IgD-negative memory B cell (primary cell): ENCODE measurements at regions not wholly inside any gene's neighbourhood (a gene's known extent, or its start where the extent isn't known, plus 50 kb on each side); places are given as distances from the start of the nearest gene placed in this dataset.
"Not testable (repeated sequence)": the region's sequence is repeated elsewhere in the genome, so short reads cannot be mapped to it uniquely, and the experiment has no call there.

Experiments used
- H3K27ac Mint-ChIP-seq, 3 donors: one replicate each; pipeline ENCODE4 v1.8.0; 2020 to 2022; ENCODE audit warnings: mild to moderate bottlenecking in 3 of 3, mixed read lengths in 3 of 3, moderate library complexity in 1 of 3
- H3K27me3 Mint-ChIP-seq: one replicate; pipeline ENCODE4 v1.8.0; 2021; ENCODE audit warnings: mixed read lengths
- H3K36me3 Mint-ChIP-seq: one replicate; pipeline ENCODE4 v1.8.0; 2020; ENCODE audit warnings: mild to moderate bottlenecking, mixed read lengths
- H3K4me1 Mint-ChIP-seq, 3 donors: one replicate each; pipeline ENCODE4 v1.8.0; 2020 to 2022; ENCODE audit warnings: mixed read lengths in 3 of 3, mild to moderate bottlenecking in 1 of 3
- H3K4me3 Mint-ChIP-seq, 4 donors: one replicate each; pipeline ENCODE4 v1.8.0; 2020 to 2022; ENCODE audit warnings: mild to moderate bottlenecking in 4 of 4, mixed read lengths in 4 of 4, moderate library complexity in 3 of 4
- H3K9me3 Mint-ChIP-seq, 3 donors: one replicate each; pipeline ENCODE4 v1.8.0; 2020 to 2021; ENCODE audit warnings: mixed read lengths in 3 of 3, mild to moderate bottlenecking in 1 of 3

DNA sequence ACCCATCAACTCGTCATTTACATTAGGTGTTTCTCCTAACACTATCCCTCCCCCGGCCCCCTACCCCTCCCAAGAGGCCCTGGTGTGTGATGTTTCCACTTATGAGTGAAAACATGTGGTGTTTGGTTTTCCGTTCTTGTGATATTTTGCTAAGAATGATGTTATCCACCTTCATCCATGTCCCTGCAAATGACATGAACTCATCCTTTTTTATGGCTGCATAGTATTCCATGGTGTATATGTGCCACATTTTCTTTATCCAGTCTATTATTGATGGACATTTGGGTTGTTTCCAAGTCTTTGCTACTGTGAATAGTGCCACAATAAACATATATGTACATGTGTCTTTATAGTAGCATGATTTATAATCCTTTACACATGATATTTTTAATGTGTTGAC lies 1914.8 kb upstream of the RAG2 start:
- H3K27me3 Mint-ChIP-seq, H3K36me3 Mint-ChIP-seq, H3K4me1 Mint-ChIP-seq, H3K27ac Mint-ChIP-seq, H3K4me3 Mint-ChIP-seq: not testable (repeated sequence)
- H3K9me3 Mint-ChIP-seq: peaks cover 2 to 11% (median 6%) of the 10 kb centered on the region in 3 donors

DNA sequence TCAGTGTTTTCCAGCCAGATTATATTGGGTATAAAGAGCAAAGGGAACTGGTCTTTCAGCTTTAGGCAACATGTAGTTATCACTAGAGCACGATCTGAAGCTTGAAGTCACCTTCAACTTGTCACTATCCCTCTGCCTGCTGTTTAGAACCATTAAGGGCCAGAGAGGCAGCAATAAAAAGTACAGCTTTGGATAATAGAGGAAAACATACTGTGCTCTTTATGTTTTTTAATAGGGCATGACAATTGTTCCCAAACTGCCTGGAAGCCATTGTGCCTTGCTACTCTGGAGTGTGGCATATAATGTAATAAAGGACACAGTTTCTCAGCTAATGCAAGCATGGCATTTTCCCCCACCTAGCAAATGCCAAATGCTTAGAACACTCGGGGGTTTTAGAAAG lies 1912.0 kb upstream of the RAG2 start:
- H3K27ac Mint-ChIP-seq: no peak overlapping the region
- no peak overlapping the region for H3K4me3 Mint-ChIP-seq

DNA sequence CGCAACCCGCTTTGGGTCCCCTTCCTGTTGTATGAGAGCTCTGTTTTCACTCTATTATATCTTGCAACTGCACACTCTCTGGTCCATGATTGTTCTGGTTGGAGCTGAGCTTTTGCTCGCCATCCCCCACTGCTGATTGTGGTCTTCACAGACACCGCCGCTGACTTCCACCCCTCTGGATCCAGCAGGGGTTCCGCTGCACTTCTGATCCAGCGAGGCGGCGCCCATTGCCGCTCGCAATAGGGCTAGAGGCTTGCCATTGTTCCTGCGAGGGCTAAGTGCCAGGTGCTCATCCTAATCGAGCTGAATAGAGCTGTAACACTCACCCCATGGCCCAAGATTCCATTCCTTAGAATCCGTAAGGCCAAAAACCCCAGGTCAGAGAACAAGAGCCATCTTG lies 1905.8 kb upstream of the RAG2 start:
- Mint-ChIP-seq H3K27me3 (no peaks in the 10 kb centered on the region), H3K36me3 (no peaks in the 10 kb centered on the region), H3K9me3 (peaks cover 0 to 7% (median 5%) of the 10 kb centered on the region in 3 donors), H3K4me3 (no peak overlapping the region), H3K4me1 (no peaks in the 10 kb centered on the region), H3K27ac (no peak overlapping the region)

More for the DNA sequence above, 1912.0 kb upstream of the RAG2 start:
- no peaks in the 10 kb centered on the region for H3K36me3 Mint-ChIP-seq
- no peaks in the 10 kb centered on the region for H3K4me1 Mint-ChIP-seq
- no peaks in the 10 kb centered on the region for H3K27me3 Mint-ChIP-seq
- peaks cover 2 to 11% (median 5%) of the 10 kb centered on the region in 3 donors for H3K9me3 Mint-ChIP-seq

DNA sequence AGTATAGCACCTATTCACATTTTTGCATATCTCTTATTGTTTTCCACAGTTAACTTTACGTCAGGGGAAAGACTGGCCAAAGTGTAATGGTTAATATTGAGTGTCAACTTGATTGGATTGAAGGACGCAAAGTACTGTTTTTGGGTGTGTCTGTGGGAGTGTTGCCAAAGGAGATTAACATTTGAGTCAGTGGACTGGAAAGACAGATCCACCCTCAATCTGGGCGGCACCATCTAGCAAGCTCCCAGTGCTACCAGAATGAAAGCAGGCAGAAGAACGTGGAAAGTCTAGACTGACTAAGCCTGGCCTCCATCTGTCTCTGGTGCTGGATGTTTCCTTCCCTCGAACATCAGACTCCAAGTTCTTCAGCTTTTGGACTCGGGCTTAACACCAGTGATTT lies 1900.7 kb upstream of the RAG2 start:
- H3K27ac Mint-ChIP-seq: no peak overlapping the region

DNA sequence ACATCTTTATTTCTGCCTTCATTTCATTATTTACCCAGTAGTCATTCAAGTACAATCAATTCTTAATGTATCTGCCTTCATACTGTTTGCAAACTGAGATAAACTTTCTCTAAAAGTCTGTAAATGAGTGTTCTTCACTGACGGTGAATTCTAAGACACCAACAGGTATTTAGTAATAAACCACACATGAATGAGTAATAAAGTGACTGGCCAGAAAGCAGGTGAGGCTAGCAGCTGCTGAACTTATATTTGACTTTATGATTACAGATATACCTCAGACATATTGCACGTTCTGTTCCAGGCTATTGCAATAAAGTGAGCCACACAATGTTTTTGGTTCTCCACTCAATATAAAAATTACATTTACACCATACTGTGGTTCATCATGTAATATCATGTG lies 1894.0 kb upstream of the RAG2 start:
- Mint-ChIP-seq H3K9me3 (peaks cover 6 to 11% (median 8%) of the 10 kb centered on the region in 3 donors), H3K27ac (no peak overlapping the region), H3K27me3 (no peaks in the 10 kb centered on the region), H3K36me3 (peaks cover 2% of the 10 kb centered on the region), H3K4me3 (no peak overlapping the region), H3K4me1 (peaks cover 0 to 2% (median 0%) of the 10 kb centered on the region in 3 donors)

More for the DNA sequence above, 1900.7 kb upstream of the RAG2 start:
- no peak overlapping the region for H3K4me3 Mint-ChIP-seq
- H3K4me1 Mint-ChIP-seq: peaks cover 0 to 2% (median 0%) of the 10 kb centered on the region in 3 donors
- H3K27me3 Mint-ChIP-seq: no peaks in the 10 kb centered on the region
- H3K9me3 Mint-ChIP-seq: peaks cover 5 to 13% (median 10%) of the 10 kb centered on the region in 3 donors
- peaks cover 2% of the 10 kb centered on the region for H3K36me3 Mint-ChIP-seq

DNA sequence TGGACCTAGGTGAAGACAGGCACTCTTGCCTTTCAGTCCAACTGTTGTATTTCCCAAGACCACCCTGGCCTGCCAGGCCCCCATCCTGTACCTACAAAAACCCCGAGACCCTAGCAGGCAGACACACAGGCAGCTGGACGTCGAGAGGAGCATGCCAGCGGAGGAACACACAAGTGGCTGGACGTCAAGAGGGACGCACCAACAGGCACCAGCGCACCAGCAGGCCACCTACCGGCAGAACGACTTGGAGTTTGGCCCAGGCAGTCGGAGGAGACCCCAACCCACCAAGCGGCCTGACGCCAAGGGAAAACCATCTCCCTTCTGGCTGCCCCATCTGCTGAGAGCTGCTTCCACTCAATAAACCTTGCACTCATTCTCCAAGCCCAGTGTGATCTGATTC lies 1883.4 kb upstream of the RAG2 start:
- Mint-ChIP-seq H3K27ac (no peak overlapping the region), H3K36me3 (no peaks in the 10 kb centered on the region), H3K9me3 (peaks cover 0 to 5% (median 5%) of the 10 kb centered on the region in 3 donors), H3K27me3 (no peaks in the 10 kb centered on the region), H3K4me1 (no peaks in the 10 kb centered on the region), H3K4me3 (no peak overlapping the region)

DNA sequence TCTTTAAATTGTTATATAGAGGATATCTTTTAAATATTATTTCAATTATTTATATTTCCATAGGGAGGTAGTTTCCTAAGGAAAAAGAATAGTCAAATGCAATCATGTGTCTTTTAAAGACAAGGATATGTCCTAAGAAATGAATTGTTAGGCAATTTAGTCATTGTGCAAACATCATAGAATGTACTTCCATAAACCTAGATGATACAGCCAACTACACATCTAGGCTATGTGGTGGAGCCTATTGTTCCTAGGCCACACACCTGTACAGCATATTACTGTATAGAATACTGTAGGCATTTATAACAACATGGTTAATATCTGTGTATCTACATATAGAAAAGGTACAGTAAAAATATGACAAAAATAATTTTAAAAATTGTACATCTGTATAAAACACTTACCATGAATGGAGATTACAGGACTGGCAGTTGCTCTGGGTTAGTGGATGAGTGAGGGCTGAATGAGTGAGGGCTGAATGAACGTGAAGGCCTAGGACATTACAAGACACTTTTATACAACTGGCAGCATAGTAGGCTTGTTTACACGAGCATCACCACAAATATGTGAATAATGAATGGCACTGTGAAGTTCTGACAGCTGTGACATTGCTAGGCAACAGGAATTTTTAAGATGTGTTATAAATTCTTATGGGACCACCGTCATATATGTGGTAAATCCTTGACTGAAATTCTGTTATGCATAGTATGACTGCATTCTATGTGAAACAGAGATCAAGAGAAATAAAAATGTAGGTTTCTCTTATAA lies 1879.0 kb upstream of the RAG2 start:
- Mint-ChIP-seq H3K4me1 (no peaks in the 10 kb centered on the region), H3K27ac (no peak overlapping the region)

DNA sequence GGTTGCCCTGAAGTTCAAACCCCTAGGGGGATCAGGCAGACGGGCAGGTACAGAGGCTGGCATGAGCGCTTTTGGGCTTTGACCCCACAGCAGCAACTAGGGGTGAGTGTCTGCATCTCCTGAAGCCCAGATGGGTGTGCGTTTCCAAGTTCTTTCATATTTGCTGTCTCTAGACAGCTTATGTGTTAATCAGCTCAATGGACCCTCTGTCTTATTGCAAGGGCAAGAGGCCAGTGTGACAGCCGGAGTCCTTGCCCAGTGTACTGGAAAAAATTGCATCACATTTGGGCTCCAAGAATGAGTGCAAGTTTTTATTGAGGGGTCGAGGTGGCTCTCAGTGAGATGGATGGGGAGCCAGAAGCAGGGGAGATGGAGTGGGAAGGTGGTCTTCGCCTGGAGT lies 1863.7 kb upstream of the RAG2 start:
- H3K4me1 Mint-ChIP-seq: no peaks in the 10 kb centered on the region
- no peaks in the 10 kb centered on the region for H3K36me3 Mint-ChIP-seq
- no peak overlapping the region for H3K4me3 Mint-ChIP-seq
- H3K27me3 Mint-ChIP-seq: no peaks in the 10 kb centered on the region
- peaks cover 0 to 11% (median 0%) of the 10 kb centered on the region in 3 donors for H3K9me3 Mint-ChIP-seq
- no peak overlapping the region for H3K27ac Mint-ChIP-seq

More for the DNA sequence above, 1879.0 kb upstream of the RAG2 start:
- H3K27me3 Mint-ChIP-seq: no peaks in the 10 kb centered on the region
- H3K36me3 Mint-ChIP-seq: no peaks in the 10 kb centered on the region
- peaks cover 0 to 5% (median 4%) of the 10 kb centered on the region in 3 donors for H3K9me3 Mint-ChIP-seq
- no peak overlapping the region for H3K4me3 Mint-ChIP-seq

DNA sequence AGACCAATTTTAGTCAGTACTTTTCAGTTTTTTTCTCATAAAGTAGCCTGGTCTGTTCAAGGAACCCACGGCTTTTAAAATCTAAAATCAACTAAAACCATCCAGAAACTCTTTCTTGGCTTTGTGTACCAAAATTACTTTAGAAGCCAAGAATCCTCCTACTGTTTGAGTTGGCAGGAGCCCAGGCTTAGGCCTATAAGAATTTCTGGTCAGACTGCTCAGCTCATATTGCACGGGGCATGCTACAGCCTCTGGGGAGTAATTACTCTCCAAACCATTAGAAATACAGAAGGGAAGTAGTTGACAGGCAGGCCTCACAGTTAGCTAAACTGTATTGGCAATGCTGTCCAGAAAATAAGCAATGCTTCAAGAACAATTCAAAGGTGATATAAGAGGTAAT lies 1862.9 kb upstream of the RAG2 start:
- H3K4me1 Mint-ChIP-seq: no peaks in the 10 kb centered on the region
- H3K27ac Mint-ChIP-seq: no peak overlapping the region
- peaks cover 0 to 14% (median 0%) of the 10 kb centered on the region in 3 donors for H3K9me3 Mint-ChIP-seq
- no peaks in the 10 kb centered on the region for H3K36me3 Mint-ChIP-seq
- no peaks in the 10 kb centered on the region for H3K27me3 Mint-ChIP-seq
- no peak overlapping the region for H3K4me3 Mint-ChIP-seq

DNA sequence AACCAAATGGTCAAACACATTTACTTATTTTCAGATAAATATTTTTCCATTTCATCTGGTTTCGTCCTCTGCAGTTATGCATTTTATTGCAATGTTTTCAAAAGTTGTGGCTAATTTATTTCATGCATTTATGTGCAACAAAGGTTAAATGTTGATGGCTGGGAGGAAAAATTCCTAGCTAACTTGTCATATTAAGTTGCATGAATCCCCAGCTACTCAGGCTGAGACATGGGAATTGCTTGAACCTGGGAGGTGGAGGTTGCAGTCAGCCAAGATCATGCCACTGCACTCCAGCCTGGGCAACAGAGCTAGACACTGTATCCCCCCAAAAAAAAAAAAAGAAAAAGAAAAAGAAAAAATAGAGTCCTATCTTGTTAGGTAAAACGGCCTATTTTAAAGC lies 1862.4 kb upstream of the RAG2 start:
- Mint-ChIP-seq H3K36me3 (no peaks in the 10 kb centered on the region), H3K27ac (no peak overlapping the region), H3K9me3 (peaks cover 0 to 14% (median 0%) of the 10 kb centered on the region in 3 donors), H3K4me3 (no peak overlapping the region), H3K27me3 (no peaks in the 10 kb centered on the region), H3K4me1 (no peaks in the 10 kb centered on the region)

DNA sequence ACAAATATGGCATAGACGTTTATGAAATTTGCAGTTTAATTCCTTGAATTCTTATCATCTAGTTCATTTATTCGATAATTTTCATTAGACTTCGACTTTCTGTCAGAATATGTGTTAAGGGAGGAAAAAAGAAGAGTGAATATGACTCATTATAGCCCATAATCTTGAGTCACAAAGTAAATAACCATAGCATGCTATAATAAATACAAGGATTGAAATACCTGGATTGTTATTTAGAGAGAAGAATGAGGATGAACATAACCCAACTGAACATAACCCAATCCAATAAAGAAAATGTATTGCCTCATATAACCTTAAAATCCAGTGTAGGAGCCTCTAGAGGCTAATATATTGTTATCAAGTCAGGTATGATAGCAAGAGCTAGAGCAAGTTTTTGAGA lies 1858.3 kb upstream of the RAG2 start:
- Mint-ChIP-seq H3K27ac (no peak overlapping the region), H3K9me3 (peaks cover 0 to 17% (median 2%) of the 10 kb centered on the region in 3 donors)

DNA sequence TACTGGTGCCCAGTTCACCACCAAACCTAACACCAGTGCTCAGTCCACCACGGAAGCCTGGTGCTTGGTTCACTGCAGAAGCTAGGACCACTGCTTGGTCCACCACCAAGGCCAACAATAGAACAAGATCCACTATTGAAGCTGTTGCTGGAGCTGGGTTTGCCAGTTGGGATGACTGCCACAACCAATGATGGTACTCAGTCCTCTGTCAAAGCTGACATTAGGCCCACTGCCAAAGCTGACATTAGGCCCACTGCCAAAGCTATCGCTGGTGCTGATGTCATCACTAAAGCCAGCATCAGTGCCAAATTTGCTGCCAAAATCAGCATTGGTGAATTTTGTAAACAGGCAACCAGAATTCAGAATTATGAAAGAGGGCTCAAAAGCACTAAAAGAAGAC lies 1850.2 kb upstream of the RAG2 start:
- Mint-ChIP-seq H3K4me1 (no peaks in the 10 kb centered on the region), H3K27ac (no peak overlapping the region), H3K27me3 (no peaks in the 10 kb centered on the region), H3K9me3 (peaks cover 0 to 3% (median 2%) of the 10 kb centered on the region in 3 donors), H3K4me3 (no peak overlapping the region), H3K36me3 (no peaks in the 10 kb centered on the region)

More for the DNA sequence above, 1858.3 kb upstream of the RAG2 start:
- Mint-ChIP-seq H3K36me3 (no peaks in the 10 kb centered on the region), H3K4me3 (no peak overlapping the region), H3K27me3 (no peaks in the 10 kb centered on the region), H3K4me1 (no peaks in the 10 kb centered on the region)

DNA sequence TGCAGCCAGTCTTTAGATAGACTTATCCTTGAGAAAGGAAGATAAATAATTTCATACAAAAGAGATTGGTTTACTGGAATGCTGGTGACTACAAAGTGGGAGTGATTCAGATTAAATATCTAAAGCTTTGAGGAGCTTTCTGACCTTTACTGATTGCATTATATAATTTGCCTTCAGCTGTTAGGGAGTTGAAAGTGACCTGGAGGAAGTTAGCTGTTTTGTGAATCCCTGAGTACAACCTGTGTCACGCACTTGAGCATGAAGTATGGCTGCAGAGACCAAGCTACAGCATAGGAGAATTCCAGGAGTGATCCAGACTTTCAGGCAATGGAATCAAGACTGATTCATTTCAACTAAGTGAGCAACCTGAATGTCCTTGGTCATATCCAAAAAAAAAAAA lies 1848.3 kb upstream of the RAG2 start:
- H3K4me1 Mint-ChIP-seq: no peaks in the 10 kb centered on the region
- no peaks in the 10 kb centered on the region for H3K27me3 Mint-ChIP-seq
- peaks cover 0 to 4% (median 2%) of the 10 kb centered on the region in 3 donors for H3K9me3 Mint-ChIP-seq
- no peaks in the 10 kb centered on the region for H3K36me3 Mint-ChIP-seq
- H3K27ac Mint-ChIP-seq: no peak overlapping the region
- H3K4me3 Mint-ChIP-seq: no peak overlapping the region

DNA sequence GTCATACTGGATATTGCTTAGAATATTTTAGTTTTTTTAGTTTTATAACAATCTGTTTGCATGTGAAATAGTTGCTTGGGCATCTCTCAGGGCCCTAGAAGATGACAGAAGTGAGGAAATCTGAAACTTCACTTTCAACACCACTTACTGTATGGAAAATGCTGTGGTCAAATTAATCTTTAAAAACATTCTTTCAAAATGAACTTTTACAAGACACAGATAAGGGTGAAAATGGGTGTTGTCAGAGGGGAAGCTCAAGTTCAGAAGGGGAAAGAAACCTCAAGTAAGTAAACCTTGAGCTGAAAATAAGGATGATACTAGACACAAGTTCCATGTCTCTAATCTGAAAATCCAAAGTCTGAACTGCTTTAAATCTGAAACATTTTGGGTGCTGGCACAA lies 1840.1 kb upstream of the RAG2 start:
- peaks cover 0 to 2% (median 0%) of the 10 kb centered on the region in 3 donors for H3K4me1 Mint-ChIP-seq
- H3K27ac Mint-ChIP-seq: no peak overlapping the region
- no peaks in the 10 kb centered on the region for H3K36me3 Mint-ChIP-seq
- H3K27me3 Mint-ChIP-seq: no peaks in the 10 kb centered on the region
- no peak overlapping the region for H3K4me3 Mint-ChIP-seq
- peaks cover 0 to 6% (median 5%) of the 10 kb centered on the region in 3 donors for H3K9me3 Mint-ChIP-seq

DNA sequence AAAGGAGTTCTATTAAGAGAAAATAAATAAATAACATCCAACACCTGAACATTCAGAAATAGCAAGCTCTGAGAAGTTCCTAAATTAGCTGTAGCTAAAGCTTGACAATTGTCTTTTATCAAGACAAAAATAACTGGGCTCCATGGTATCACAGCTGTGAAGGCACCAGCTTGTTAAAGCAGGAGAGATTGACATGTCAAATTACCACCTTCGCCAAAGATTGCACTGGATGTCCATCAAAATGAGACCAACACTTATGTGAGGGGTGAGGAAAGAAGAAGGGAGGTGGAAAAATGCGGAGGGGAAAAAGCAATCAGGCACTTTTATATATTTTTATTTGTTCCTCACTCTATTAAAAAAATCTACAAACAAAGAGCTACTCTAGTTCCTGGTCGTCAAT lies 1827.5 kb upstream of the RAG2 start:
- no peak overlapping the region for H3K27ac Mint-ChIP-seq
- H3K27me3 Mint-ChIP-seq: no peaks in the 10 kb centered on the region
- H3K36me3 Mint-ChIP-seq: no peaks in the 10 kb centered on the region
- peaks cover 0 to 5% (median 1%) of the 10 kb centered on the region in 3 donors for H3K9me3 Mint-ChIP-seq
- H3K4me3 Mint-ChIP-seq: no peak overlapping the region
- H3K4me1 Mint-ChIP-seq: no peaks in the 10 kb centered on the region

DNA sequence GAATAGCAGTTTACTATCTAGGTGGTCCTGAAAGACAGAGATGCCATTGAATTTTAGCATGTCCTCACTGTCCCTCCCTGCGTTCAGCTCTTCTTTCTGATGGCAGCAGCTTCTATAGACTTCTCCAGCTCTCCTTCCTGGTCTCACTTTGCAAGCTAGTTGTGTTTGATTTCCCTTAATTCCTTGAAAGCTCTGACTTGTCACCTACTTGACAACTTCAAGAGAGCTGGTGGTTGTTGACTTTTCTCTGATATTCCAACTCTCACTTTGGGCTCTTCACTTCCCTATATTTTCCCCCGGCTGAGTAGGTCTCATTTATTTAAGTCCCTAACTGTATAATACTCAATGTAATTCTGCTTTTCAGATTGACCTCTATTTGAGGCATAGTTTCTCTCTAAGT lies 1825.0 kb upstream of the RAG2 start:
- Mint-ChIP-seq H3K27me3 (no peaks in the 10 kb centered on the region), H3K27ac (no peak overlapping the region), H3K9me3 (peaks cover 0 to 3% (median 1%) of the 10 kb centered on the region in 3 donors), H3K4me3 (no peak overlapping the region), H3K4me1 (no peaks in the 10 kb centered on the region), H3K36me3 (no peaks in the 10 kb centered on the region)
